Limb (tissue), 2 donors: ENCODE measurements at regions not wholly inside any gene's neighbourhood (a gene's known extent, or its start where the extent isn't known, plus 50 kb on each side); places are given as distances from the start of the nearest gene placed in this dataset.

Experiments used
- DNase-seq, 2 donors: peaks; one replicate each; pipeline ENCODE4 v3.0.0-alpha.2; 2016; ENCODE audit errors: extremely low spot score in 2 of 2

DNA sequence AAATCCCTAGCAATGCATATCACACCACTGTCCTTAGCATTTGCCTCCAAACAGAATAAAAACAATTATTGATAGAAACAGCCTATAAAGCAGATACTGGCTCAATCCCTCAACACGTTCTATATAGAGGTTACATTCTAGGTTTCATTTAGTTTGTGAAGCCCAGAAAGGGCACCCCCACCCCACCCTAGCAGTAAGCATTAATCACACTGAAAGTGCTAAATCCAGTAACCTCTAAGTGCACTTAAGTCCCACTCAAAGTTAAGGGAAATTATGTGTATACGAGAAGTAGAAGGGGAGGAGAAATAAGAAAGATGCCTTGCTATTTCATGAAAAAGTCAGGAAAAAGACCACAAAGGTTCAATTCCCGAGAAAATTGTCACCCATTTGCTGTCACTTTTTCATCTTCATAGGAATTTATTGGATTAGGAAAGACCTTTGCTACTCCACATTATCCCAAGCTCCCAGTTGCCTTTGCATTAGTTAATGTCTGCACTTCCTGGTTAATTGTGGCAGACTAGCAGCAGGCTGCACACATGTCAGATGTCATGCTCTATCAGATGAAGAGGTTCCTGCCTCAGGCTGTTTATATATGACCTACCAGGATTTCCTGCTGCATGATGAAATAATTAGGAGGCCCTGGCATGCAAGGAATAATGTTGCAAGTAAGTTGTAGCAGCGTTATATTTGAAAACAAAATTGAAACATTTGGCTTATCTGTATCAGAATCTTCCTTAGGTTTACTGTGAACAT, 54.5 kb upstream of the LHX8 start:
- no peak for DNase-seq

DNA sequence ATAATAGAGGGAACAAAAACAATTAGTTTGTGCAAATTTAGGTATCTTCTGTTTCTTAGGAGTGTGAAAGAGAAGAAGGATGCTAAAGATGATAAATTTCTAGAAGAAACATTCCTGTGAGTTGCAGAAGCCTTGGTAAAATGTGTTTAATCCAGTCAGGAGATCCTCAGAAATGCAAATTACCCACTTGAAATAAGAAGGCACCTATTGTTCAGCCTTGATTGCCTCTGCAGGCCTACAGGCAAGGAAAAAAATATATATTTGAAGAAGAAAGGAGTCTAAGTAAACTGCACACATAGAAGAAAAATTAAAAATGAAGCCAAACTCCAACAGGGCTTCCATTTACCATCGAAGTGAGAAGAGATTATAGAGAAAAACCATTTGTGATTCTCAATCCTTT, 51.0 kb upstream of the LHX8 start:
- no peak for DNase-seq

DNA sequence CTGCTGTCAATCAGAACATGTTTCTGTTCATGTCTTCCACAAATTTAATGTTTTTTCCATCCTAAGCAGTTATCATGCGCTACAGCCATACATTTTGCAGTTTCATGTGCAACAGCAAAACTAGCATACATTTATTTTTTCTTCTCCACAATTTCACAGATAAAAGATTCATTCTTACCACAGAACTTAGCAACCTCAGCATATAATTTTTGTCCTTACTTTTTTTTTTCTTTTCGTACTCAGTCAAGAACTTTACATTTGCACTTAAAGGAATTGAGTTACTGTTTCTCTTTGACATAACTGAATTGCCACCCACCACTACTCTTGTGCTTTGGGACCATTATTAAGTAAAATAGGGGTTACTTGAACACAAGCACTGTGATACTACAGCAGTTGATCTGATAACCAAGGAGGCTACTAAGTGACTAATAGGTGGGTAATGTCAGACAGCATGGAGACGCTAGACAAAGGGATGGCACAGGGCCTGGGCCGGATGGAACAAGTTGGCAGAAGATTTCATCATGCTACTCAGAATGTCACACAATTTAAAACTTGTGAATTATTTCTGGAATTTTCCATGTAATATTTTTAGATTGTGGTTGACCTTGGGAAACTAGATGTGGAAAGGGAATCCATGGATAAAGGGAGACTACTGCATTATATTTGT, 50.2 kb upstream of the LHX8 start:
- DNase-seq = no peak
